ENCODE measurements at regions not wholly inside any gene's neighbourhood (a gene's known extent, or its start where the extent isn't known, plus 50 kb on each side); places are given as distances from the start of the nearest gene placed in this dataset.

DNA sequence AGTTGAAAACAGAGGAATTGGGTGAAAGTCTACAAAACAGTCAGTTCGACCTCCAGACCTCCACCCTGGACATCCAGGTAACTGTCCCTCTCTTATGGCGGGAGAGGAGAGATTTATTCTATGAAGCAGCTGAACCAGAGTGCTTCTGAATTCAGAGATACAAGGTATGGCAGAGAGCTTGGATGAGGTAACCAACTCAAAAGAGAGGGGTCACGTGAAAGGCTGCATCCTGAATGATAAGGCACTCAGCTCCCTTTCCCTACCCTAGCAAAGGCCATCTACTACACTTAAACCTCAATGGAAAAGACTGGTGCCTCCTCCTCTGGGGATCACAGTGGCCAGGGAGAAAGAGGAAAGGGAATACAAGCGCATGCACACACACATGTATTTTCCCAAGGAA lies 88.4 kb upstream of the KCNA3 start:
- no peak for DNase-seq

DNA sequence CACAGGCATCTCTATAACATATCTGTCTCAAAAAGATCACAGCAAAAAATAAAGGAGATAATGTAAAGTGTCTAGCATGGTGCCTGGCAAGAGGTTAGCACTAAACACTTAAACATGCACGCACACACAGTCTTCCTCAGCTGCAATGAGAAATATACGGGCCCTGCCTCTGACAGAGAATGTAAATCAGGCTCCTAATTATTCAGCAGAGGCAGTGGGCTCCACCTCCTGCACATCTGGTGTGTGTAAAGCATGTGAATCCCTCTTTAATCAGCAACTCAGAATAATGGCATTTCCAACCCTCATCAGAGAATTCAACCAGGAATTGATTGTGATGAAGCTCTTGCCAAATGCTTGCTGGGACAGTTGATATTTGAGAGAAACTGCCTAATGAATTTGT lies 85.6 kb upstream of the KCNA3 start:
- no peak for DNase-seq

DNA sequence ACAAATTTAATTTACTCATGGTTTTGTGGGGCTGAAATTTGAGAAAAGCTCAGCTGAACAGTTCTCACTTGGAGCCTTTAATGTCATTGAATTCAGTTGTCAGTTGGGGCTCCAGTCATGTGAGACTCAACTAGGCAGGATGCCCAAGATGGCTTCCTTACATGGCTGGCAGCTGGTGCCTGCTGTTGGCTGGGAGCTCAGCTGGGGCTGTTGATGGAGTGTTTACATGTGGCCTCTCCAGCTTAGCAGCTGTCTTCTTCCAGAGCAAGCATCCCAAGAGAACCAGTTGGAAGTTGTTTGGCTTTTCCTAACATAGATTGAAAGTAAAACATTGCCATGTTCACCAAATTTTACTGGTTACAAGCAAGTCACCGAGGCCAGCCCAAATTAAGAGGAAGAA lies 81.8 kb upstream of the KCNA3 start:
- no peak for DNase-seq

DNA sequence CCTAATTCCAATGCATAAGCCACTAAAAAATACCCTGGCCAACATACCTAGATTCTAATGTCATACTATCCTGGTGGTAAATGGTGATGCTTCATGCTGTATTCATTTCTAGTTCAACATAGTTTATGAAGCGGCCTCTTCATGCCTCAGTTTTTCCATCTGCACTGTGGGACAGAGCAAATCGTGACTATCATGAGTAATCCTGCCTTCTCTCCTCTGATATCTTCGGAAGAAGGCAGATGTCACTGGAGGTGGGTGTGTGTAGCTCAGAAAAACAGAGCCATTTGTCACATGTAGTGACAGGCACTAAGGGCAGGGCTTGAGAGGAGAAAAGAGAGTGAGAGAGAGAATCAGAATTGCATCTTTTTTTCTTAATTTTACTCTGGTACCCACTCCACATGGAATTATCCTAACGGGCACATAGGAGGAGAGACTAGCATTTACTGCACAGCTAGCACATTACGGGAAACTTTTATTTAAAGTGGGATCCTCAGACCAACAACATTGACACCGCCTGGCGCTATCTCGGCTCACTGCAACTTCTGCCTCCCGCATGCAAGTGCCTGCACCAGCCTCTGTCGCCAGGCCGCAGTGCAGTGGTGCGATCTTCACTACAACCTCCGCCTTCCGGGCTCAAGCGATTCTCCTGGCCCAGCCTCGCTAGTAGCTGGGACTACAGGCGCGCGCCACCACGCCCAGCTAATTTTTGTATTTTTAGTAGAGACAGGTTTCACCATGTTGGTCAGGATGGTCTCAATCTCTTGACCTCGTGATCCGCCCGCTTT lies 78.4 kb upstream of the KCNA3 start:
- DNase-seq, result no peak

DNA sequence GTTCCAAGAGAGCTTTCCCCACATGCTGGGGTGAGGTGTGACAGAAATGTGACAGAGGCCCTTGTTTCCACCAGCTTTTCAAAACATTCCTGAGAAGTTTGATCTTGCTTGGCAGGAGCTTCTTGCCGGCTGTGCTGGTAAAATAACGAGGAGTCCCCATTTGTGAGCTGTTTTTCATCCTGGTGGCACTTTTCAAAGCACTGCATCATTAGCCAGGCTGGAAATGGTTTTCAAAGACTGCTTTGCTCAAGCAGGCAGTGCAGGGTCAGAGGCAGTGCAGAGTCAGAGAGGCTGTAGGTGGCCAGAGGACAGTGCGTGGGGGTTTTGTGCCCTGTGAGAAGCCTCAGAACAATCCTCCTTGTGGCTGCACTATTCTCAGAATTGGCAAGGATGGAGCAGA lies 75.8 kb upstream of the KCNA3 start:
- DNase-seq, result no peak

DNA sequence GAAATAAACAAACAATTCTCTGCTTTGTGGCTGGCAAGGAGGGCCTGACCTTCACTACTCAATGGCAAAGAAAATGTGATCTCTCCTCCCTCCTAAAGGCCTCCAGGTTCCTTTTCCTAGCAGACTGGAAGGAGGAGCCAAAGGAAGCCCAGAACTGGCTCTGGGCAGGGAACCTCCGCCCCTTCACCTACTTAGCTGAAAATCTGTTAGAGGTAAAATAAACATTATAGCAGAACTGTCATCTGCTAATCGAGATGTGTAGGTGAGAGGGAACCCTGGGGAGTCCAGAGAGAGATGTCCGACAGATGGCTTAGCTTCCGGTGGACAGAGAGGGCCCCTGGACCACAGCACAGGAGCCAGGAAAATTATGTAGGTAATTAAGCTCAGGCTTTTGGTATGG lies 75.2 kb upstream of the KCNA3 start:
- DNase-seq, result no peak

DNA sequence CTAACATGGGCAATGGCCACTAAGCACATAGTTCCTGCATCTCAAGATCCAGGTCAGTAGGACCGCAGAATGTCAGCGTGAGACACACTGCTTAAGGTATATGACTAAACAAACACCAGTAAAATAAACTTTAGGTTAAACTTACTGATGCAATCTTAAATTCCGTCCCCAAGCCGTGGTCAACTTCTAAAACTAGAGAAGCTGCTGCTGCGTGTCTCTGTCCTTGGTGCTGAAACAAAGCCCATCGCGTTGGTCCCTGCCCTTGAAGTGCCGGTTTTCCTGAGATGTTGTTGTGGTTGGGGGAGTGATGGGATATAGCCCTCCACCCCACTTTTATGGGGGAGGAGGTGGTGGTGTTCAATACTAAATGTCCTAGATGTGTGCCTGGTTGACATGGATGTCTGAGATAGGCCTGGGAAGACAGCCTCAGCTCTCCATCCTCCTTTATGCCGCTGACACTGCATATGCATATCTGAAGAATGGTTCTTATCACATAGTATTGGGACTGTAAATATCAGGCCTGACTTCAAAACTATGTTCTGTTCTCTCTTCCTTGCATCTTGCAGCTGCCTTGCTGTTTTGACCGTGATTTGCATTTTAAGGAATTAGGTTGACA lies 72.0 kb upstream of the KCNA3 start:
- DNase-seq, result peak; percentile 72

DNA sequence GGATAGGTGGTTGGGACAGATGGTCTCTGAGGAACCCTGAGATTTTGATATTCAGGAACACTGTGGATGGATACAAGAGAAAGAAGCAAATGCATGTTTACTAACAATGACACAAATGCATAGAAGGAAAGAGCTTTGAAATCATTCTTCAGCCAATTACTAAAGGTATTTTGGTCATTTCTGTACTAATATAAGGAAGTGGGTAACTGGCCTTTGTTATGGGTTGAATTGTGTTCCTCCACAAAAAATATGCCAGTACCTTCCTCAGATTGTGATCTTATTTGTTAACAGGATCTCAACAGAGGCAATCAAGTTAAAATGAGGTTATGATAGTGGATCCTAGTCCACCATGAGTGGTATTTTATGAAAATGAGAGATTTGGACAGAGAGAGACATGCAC lies 68.7 kb upstream of the KCNA3 start:
- no peak for DNase-seq

DNA sequence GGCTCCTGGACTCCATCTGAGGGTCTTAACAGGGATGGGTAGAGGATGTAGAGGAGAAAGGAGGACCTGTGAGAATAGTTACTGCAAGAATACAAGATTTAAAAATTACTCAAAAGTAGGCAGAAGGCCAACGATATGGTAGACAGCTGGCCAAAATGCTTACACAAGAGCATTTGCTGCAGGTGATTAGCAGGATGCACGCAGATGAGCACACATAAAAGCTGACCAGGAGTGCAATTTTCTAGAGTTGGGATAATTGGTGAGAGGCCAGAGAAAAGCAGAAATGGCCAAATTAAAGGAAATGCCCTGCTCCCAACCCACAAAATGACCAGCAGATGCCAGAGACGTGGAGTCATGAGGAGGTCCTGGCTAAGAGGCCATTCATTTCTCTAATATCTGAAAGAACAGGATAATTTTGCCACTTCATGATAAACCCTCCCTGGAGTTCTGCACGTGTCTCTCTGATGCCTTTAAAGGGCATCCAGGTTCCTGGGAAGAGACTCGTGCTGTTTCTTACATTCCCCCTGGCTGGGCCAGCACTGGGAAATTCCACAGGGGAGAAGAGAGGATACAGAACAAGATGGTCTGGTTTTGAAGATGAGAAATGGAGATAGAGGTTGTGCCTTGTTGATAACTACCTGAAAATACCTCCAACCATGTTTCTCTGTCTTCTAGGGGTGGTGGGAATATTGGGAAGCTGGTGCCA lies 62.3 kb upstream of the KCNA3 start:
- DNase-seq, result no peak

DNA sequence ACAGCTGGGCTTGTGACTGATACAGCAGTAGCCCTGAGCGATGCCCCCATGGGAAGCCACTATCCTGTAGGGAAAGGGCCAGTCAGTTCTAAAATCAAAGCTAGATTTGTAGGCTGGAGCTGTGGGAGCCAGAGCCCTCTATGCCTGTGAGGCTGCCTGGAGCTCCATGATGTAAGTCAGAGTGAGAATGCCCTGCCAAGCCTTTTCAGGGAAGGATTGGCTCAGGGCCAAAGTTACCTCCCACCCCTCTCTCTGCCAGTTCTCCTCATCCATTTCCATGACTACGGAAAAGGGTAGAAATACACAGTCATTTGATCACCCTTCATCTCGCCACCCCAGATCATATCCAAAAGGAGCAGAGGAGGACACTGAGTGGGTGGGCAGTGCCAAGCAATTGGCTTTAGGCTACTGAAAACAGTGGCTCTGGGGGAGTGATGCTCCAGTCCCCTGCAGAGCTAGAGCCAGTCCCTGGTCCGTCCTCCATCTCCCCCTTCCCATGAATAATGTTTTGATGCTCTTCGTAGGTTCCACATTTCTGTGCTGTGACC lies 59.5 kb upstream of the KCNA3 start:
- no peak for DNase-seq

DNA sequence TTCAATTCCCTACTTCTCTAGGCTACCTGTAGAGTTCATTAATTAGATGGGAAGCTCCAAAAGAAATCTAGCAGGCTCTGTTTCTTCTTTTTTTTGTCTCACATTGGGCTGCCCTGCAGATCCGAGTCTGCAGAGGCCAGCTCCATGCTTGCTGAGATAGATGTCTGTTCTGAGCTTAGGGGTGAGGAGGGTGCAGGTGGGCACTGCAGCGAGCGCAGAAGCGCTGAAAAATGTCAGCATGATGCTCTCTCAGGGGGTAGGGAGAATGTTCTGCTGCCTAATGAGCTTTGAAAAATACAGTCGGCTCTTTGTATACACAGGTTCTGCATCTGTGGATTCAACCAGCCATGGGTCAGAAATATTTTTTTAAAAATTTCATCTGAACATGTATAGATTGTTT lies 56.8 kb upstream of the KCNA3 start:
- DNase-seq, result no peak

DNA sequence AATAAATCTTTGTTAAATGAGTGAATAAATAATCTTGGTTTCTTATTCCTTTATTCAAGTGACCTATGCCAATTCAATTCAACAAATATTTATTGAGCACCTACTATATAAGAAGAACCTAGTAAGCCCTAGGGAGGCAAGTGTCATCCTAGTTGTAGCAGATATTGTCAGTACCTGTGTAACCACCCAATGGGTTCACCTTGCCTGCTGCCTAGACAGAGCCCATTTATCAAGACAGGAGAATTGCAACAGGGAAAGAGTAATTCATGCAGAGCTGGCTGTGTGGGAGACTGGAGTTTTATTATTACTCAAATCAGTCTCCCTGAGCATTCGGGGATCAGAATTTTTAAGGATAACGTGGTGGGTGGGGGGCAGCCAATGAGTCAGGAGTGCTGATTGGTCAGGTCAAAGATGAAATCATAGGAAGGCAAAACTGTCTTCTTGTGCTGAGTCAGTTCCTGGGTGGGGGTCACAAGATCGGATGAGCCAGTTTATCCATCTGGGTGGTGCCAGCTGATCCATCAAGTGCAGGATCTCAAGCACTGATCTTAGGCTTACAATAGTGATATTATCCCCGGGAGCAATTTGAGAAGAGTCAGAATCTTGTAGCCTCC lies 53.8 kb upstream of the KCNA3 start:
- no peak for DNase-seq

DNA sequence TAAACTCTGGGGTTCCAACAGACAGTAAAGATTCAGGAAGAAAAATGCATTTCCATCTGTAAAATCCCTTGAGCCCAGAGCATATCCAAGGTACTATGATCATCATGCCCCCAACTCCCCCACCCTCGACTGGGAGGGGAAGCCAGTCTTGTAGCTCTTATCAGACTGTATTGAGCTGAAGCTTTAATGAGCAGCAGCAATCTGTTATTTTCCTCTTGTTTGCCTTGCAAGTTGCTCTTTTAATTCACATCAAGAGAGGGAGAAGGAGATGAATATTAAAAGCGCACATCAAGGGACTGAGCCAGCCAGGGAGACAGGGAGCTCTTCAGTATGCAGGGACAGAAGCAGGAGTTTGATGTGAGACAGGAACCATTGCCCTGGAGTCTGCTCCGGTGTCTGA lies 52.5 kb upstream of the KCNA3 start:
- DNase-seq, result no peak

DNA sequence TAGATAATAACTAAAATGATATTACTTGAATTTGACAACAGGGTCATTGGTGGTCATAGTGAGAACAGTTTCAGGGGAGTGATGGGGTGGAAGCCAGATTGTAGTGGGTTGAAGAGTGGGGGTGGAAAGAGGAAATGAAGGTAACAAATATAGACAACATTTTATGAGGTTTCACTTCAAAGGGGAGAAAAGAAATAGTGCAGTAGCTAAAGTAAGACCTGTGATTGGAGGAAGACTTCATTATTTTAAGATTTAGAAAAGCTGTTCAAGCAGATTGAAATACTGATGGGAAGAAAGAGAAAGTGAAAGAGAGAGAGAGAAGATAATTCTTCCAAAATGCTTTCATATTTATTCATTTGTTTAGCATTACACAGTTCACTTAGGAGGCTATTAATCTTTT lies 52.0 kb upstream of the KCNA3 start:
- DNase-seq, result no peak

All from CD4-positive, alpha-beta T cell treated with Interleukin-17A for 4 hours (primary cell).